SK-N-MC (cell line): ENCODE measurements at regions not wholly inside any gene's neighbourhood (a gene's known extent, or its start where the extent isn't known, plus 50 kb on each side); places are given as distances from the start of the nearest gene placed in this dataset.

Experiments
- EZH2 ChIP-seq: fragments of 200-600 bp; sonication (generic); IDR thresholded peaks from one replicate; pipeline ENCODE4 v1.6.1; 2017; ENCODE audit warnings: antibody characterized with exemption
- POLR2AphosphoS5 ChIP-seq: IDR thresholded peaks from 2 replicates; pipeline ENCODE4 v1.6.1; 2012; ENCODE audit warnings: mild to moderate bottlenecking, low read depth, low read length, borderline replicate concordance

DNA sequence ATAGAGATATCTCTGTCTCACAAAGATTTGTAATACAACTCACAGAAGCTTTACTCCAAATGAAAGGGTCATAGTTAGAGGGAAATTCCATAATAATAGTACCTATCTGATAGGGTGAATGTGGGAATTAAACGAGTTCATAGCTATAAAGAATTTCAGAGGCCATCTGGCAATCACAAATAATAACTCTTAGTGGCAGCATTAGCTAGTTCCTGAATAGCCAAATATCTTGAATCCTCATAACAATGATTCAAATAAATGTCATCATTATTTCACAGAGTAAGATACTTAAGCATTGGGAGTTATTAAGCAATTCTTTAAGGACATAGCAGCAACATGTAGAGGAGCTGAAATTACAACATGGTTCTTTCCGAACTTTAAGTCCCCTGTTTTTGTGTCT lies 1265.0 kb upstream of the PIK3C3 start:
- TF ChIP-seq EZH2: no peak
- no peak for TF ChIP-seq POLR2AphosphoS5
